IMR-90 (cell line): ENCODE measurements at regions not wholly inside any gene's neighbourhood (a gene's known extent, or its start where the extent isn't known, plus 50 kb on each side); places are given as distances from the start of the nearest gene placed in this dataset.

Experiments
- ATAC-seq: fragments of 200-7000 bp; cut with Tn5 transposase; 2 replicates; pipeline ENCODE4 v1.9.1; 2020; ENCODE audit warnings: low read depth, mild to moderate bottlenecking, moderate library complexity
- BruUV-seq: library from RNA; stranded (reverse); fragments of 400-500 nt; replicated peaks from 2 replicates; lab custom pipeline; 2021; lab: Mats Ljungman, UMichigan
- CTCF ChIA-PET: fragments of 300-600 bp; formaldehyde crosslinking; extraction: SDS; loops from one replicate; lab custom pipeline; 2021; ENCODE audit warnings: antibody characterized with exemption; lab: Yijun Ruan, JAX
- POLR2A ChIA-PET: fragments of 300-600 bp; sonication (Branson Sonifier 250); formaldehyde crosslinking; loops from one replicate; lab custom pipeline; 2022; ENCODE audit warnings: antibody characterized with exemption; ENCODE audit not compliant: unreplicated experiment; lab: Charles Lee
- DNase-seq: peaks from one replicate; pipeline ENCODE4 v3.0.0; 2013
- H2AFZ ChIP-seq: replicated peaks from 2 replicates; pipeline ENCODE3; 2013; ENCODE audit warnings: low read length, mild to moderate bottlenecking; ENCODE audit not compliant: poor library complexity
- H2AK5ac ChIP-seq: 2 replicates; pipeline ENCODE4 v1.6.1; 2013; ENCODE audit warnings: low read depth, low read length, inconsistent platforms
- H2AK9ac ChIP-seq: replicated peaks from 2 replicates; pipeline ENCODE3; 2013; ENCODE audit warnings: mild to moderate bottlenecking, low read depth, low read length, moderate library complexity; ENCODE audit not compliant: poor library complexity
- H2BK120ac ChIP-seq: 2 replicates; pipeline ENCODE4 v1.6.1; 2013; ENCODE audit warnings: low read depth, low read length, inconsistent platforms
- H2BK15ac ChIP-seq: 3 replicates; pipeline ENCODE4 v1.6.1; 2013; ENCODE audit warnings: low read depth, low read length, inconsistent platforms
- H2BK20ac ChIP-seq: 2 replicates; pipeline ENCODE4 v1.6.1; 2013; ENCODE audit warnings: low read depth, mild to moderate bottlenecking, inconsistent platforms, low read length, moderate library complexity
- H2BK5ac ChIP-seq: 2 replicates; pipeline ENCODE4 v1.6.1; 2013; ENCODE audit warnings: mild to moderate bottlenecking, low read depth, low read length, inconsistent platforms; ENCODE audit not compliant: poor library complexity, severe bottlenecking
- H3K14ac ChIP-seq: replicated peaks from 2 replicates; pipeline ENCODE4 v1.6.1; 2013; ENCODE audit warnings: low read depth, low read length, inconsistent platforms
- H3K18ac ChIP-seq: 2 replicates; pipeline ENCODE4 v1.6.1; 2013; ENCODE audit warnings: low read depth, low read length, control low read depth
- H3K23ac ChIP-seq: 2 replicates; pipeline ENCODE4 v1.6.1; 2013; ENCODE audit warnings: low read depth, low read length, inconsistent platforms
- H3K27ac ChIP-seq: 2 replicates; pipeline ENCODE4 v1.5.1; 2013; ENCODE audit warnings: mild to moderate bottlenecking, control low read depth, low read length; ENCODE audit not compliant: insufficient read depth
- H3K27me3 ChIP-seq: 2 replicates; pipeline ENCODE4 v1.6.1; 2013; ENCODE audit warnings: low read length; ENCODE audit not compliant: control insufficient read depth, insufficient read depth
- H3K36me3 ChIP-seq: 2 replicates; pipeline ENCODE4 v1.6.1; 2013; ENCODE audit warnings: low read length, mixed read lengths; ENCODE audit not compliant: control insufficient read depth, insufficient read depth
- H3K4ac ChIP-seq: 2 replicates; pipeline ENCODE4 v1.6.1; 2013; ENCODE audit warnings: low read depth, low read length, inconsistent platforms
- H3K4me1 ChIP-seq: 2 replicates; pipeline ENCODE4 v1.6.1; 2013; ENCODE audit warnings: low read length, mixed read lengths; ENCODE audit not compliant: control insufficient read depth, insufficient read depth
- H3K4me2 ChIP-seq: 2 replicates; pipeline ENCODE4 v1.6.1; 2013; ENCODE audit warnings: low read depth, mild to moderate bottlenecking, control low read depth, low read length, moderate library complexity
- H3K4me3 ChIP-seq: 2 replicates; pipeline ENCODE4 v1.5.1; 2013; ENCODE audit warnings: low read depth, mild to moderate bottlenecking, control low read depth, low read length, moderate library complexity; ENCODE audit not compliant: insufficient read depth
- H3K56ac ChIP-seq: 2 replicates; pipeline ENCODE4 v1.6.1; 2013; ENCODE audit warnings: low read length, inconsistent platforms; ENCODE audit not compliant: insufficient read depth; ENCODE audit errors: extremely low read depth
- H3K79me1 ChIP-seq, 2 experiments: 2 replicates each; pipeline ENCODE4 v1.6.1; 2013; ENCODE audit warnings: low read length in 2 of 2, inconsistent platforms in 1 of 2, low read depth in 1 of 2
- H3K9ac ChIP-seq: 2 replicates; pipeline ENCODE4 v1.6.1; 2013; ENCODE audit warnings: low read depth, low read length, control low read depth
- H3K9me1 ChIP-seq: 2 replicates; pipeline ENCODE4 v1.6.1; 2013; ENCODE audit warnings: low read length, inconsistent platforms; ENCODE audit not compliant: insufficient read depth
- H3K9me3 ChIP-seq: 2 replicates; pipeline ENCODE4 v1.6.1; 2013; ENCODE audit warnings: low read length; ENCODE audit not compliant: control insufficient read depth, insufficient read depth
- H4K20me1 ChIP-seq: 2 replicates; pipeline ENCODE4 v1.6.1; 2013; ENCODE audit warnings: low read length, inconsistent platforms; ENCODE audit not compliant: insufficient read depth
- H4K5ac ChIP-seq: 2 replicates; pipeline ENCODE4 v1.6.1; 2013; ENCODE audit warnings: mild to moderate bottlenecking, low read depth, low read length, control low read depth
- H4K8ac ChIP-seq, 2 experiments: 2 replicates each; pipeline ENCODE4 v1.6.1; 2013; ENCODE audit warnings: low read depth in 2 of 2, low read length in 2 of 2, control low read depth in 1 of 2, inconsistent platforms in 1 of 2
- H4K91ac ChIP-seq: 2 replicates; pipeline ENCODE4 v1.6.1; 2013; ENCODE audit warnings: low read depth, low read length, inconsistent platforms; ENCODE audit not compliant: insufficient read depth
- MAZ ChIP-seq: IDR thresholded peaks from 2 replicates; pipeline ENCODE4 v1.6.1; 2012; ENCODE audit warnings: low read depth, mild to moderate bottlenecking, low read length, improper control_type of control experiment, moderate library complexity, borderline replicate concordance
- MXI1 ChIP-seq: IDR thresholded peaks from 2 replicates; pipeline ENCODE4 v1.6.1; 2012; ENCODE audit warnings: low read depth, mild to moderate bottlenecking, low read length, moderate library complexity, borderline replicate concordance
- POLR2A ChIP-seq: IDR thresholded peaks from 2 replicates; pipeline ENCODE4 v1.6.1; 2012; ENCODE audit warnings: mild to moderate bottlenecking, low read depth, low read length
- RAD21 ChIP-seq: IDR thresholded peaks from 2 replicates; pipeline ENCODE4 v1.6.1; 2012; ENCODE audit warnings: low read length, improper control_type of control experiment
- RCOR1 ChIP-seq: IDR thresholded peaks from 2 replicates; pipeline ENCODE4 v1.6.1; 2012; ENCODE audit warnings: mild to moderate bottlenecking, low read length, improper control_type of control experiment; ENCODE audit not compliant: insufficient replicate concordance
- WGBS, 2 experiments: methylation state at CpG; one replicate each; pipeline versions ENCODE4 v1.1.5 to v1.1.7; 2013; ENCODE audit warnings: missing lambda C conversion rate in 2 of 2; ENCODE audit not compliant: insufficient read length in 1 of 2; ENCODE audit errors: extremely low coverage in 2 of 2; 5-methylcytosine and 5-hydroxymethylcytosine counted together
- dilution Hi-C: fragments of 300-500 bp; cut with HindIII; formaldehyde crosslinking; loops from one replicate; pipeline ENCODE4 v1.14.3; 2018; ENCODE audit warnings: low sequenced_read_pairs; ENCODE audit not compliant: unreplicated experiment
- in situ Hi-C: fragments of 300-500 bp; cut with MboI; formaldehyde crosslinking; loops from 3 replicates; pipeline ENCODE4 v1.14.3; 2019; ENCODE audit warnings: low sequenced_read_pairs, inconsistent platforms, mixed read lengths
- intact Hi-C: fragments of 100-400 bp; cut with micrococcal nuclease; formaldehyde crosslinking; loops from 2 replicates; pipeline ENCODE4 v1.10.0; 2022

- Histone ChIP-seq H3K56ac (no peak overlapping the region), H3K4me2 (no peak overlapping the region), H3K79me1 (no peaks in the 10 kb centered on the region), H3K14ac (no peak overlapping the region), H3K9ac (no peak overlapping the region), H3K9me1 (no peaks in the 10 kb centered on the region), H3K27me3 (no peaks in the 10 kb centered on the region), H3K27ac (no peak overlapping the region), H2BK120ac (no peak overlapping the region), H2AFZ (no peak overlapping the region), H4K91ac (no peak overlapping the region), H4K5ac (no peak overlapping the region), H2BK20ac (no peak overlapping the region), H3K23ac (no peak overlapping the region), H2BK5ac (no peak overlapping the region), H4K20me1 (no peaks in the 10 kb centered on the region), H3K4me3 (no peak overlapping the region), H3K18ac (no peak overlapping the region), H2AK5ac (no peak overlapping the region), H4K8ac (no peak overlapping the region), H3K4me1 (no peaks in the 10 kb centered on the region), H3K36me3 (no peaks in the 10 kb centered on the region), H3K4ac (no peak overlapping the region), H3K9me3 (no peaks in the 10 kb centered on the region), H2BK15ac (no peak overlapping the region), H2AK9ac (no peak overlapping the region)
- no TSS peak for BruUV-seq
- 20% methylated on average over 2 of the region's 3 CpGs; no CpG with 5 or more reads in 1 of the 2 experiments for WGBS, 2 experiments
- dilution Hi-C loops: no loop called here
- ChIA-PET POLR2A (no interaction called here), CTCF (no interaction called here)
- in situ Hi-C loops: no loop called here
- intact Hi-C loops: no loop called here
- TF ChIP-seq MAZ: no peak
- TF ChIP-seq RCOR1: no peak
- TF ChIP-seq POLR2A: no peak
- TF ChIP-seq RAD21: no peak
- no peak for TF ChIP-seq MXI1
- ATAC-seq (no peak), DNase-seq (no peak)
Observed at GRCh38 chr16:79950932-79951719, 350.6 kb upstream of the MAF start.
